Astrocyte of the hippocampus (primary cell): ENCODE measurements at regions not wholly inside any gene's neighbourhood (a gene's known extent, or its start where the extent isn't known, plus 50 kb on each side); places are given as distances from the start of the nearest gene placed in this dataset.

Source experiments
- DNase-seq: peaks from one replicate; pipeline ENCODE4 v3.0.0; 2011; ENCODE audit warnings: low read depth, low spot score

DNA sequence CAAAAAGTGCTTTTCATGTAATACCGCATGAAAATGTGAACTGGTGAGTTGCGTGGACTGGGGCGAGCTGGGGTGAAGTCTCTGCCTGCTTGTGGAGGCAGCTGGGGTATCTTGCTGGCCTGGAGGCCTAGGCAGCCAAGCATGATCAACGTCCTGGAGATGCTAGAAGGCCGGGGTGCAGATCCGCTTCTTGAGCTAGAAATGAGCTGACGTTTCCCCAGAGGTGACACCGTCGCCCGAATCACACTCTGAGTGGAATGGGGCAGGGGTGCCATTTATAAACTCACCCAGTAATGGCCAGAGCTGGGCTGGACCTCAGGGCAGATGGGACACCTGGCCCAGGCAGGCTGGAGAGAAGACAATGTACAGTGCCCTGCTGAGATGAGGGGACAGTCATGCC, 1513.0 kb downstream of the TBC1D22A start:
- DNase-seq, result no peak

DNA sequence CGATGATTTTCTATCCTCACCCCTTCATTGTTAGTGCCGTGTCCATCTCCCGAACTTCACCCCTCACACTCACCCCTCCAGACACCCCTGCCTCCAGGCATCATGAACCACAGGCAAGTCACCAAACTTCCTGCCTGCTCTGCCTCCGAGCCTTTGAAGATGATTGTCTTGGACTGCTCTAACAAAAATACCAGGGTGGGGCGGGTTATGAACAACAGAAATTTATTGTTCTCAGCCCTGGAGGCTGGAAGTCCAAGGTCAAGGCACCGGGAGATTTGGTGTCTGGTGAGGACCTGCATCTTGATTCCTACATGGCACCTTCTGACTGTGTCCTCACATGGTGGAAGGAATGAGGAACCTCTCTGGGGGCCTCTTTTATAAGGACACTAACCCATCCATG, 1508.3 kb downstream of the TBC1D22A start:
- DNase-seq, result no peak

DNA sequence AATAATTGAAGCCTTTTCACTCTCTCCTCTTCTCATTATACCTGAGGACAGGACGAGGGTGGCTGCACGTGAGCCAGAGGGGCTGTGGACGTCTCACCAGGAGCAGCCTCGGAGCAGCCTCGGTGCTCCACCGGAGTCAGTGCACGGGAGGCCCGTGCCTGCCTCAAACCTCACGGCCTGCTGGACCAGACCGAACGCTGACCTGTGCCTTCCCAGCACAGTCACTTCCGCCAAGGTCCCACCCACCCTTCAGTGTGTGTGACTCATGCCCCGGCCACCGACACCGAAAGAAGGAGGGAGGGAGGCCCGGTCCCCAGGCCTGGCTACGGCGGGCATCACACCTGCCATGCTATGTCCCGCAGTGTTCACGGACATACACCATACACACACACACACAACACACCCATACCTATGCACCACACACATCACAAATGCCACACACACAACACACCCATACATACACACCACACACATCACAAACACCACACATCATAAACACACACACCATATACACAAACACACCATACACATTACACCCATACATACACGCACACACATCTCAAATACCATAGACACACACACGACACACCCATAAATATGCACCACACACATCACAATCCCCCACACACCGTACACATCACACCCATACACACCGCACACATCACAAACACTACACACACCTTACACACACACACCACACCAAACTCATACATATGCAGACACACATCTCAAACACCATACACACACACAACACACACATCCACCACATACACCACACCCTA, 1506.5 kb downstream of the TBC1D22A start:
- no peak for DNase-seq

DNA sequence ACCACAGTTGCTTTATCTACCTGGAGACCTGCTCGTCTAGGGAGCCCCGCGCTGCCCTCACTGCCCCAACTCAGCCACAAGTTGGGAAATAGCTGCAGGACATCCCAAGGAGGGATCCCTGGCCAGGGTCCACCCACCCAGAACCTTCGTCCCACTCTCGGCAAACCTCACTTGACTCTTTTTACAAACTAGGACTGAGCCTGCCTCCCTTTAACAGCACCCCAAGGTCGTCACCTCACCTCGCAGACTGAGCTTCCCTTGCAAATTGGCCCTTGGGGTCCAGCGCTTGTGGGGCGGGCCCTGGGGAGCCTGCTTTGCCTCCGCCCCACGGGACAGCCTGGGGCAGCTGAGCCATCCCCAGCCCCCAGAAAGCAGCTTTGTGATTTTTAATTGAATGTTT, 1505.8 kb downstream of the TBC1D22A start:
- no peak for DNase-seq

GRCh38 chr22:48267681-48268080, 1505.2 kb downstream of the TBC1D22A start:
- DNase-seq, result no peak

DNA sequence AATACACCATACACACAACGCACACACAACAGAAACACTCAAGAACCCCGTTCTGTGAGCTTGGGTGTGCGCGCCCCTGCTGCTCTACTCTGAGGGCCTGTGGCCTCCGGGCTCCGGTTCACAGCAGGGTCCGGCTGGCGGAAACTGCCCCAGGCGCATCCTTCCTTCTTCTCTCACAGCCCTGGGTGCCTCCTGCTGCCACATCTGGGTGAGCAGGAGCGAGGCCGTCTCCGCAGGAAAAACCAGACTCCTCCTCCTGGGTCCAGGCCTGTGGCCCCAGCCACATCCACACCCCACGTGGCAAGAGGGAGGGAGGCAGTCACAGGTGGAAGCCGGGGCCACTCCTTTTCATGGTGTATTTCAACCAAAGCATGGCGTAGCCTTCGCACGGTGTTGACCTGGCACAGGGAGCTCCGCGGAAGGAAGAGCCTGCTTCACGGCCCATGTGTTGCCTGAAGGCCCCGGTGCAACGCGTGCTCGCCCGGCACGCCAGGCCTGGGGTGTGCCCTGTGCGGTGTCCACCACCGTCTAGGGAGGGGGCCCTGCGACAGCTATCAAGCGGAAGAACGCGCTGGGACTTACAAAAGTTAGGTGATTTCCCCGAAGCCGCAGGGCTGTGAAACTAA, 1502.7 kb downstream of the TBC1D22A start:
- no peak for DNase-seq

- DNase-seq, result no peak
Observed at GRCh38 chr22:48264586-48264985, 1502.1 kb downstream of the TBC1D22A start.

DNA sequence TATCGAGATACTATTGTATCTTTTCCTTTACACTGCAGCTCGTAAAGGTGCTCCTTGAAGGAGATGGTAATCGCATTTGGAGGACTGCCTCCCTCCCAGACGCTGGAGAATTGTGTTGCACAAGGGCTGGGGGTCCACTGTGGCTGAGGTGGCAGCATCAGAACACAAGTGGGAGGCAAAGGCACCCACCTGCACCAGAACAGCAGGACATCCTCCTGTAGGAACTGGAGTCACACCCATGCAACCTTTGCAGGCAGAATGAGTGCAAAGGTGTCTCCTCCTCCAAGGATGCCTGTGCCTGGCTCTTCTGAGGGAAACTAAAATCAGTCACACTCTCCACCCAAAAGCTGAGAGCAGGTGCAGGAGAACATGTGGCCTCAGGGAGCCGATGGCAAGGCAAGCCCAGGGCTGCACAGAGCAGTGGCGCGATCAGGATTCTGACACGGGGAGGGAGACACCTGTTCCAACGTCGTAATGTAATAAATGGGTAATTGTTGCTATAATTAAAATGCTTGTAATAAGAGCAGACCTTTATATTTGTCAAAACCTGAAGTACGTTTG, 1501.4 kb downstream of the TBC1D22A start:
- no peak for DNase-seq

DNA sequence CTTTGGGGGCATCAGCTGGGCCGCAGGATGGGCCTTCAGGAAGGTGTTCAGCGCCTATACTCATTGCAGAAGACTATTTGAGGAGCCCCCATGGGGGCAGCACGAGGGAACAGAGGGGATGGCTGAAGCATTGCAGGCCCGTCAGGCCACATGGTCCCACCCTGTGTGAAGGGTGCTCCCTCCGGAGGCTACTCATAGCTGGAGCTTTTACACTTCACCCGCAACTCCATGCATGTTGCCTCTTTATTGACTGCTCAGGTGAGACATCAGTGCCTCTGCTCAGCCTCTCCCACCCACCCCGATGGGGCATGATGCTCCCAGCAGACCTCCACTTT, 1500.9 kb downstream of the TBC1D22A start:
- DNase-seq, result no peak

DNA sequence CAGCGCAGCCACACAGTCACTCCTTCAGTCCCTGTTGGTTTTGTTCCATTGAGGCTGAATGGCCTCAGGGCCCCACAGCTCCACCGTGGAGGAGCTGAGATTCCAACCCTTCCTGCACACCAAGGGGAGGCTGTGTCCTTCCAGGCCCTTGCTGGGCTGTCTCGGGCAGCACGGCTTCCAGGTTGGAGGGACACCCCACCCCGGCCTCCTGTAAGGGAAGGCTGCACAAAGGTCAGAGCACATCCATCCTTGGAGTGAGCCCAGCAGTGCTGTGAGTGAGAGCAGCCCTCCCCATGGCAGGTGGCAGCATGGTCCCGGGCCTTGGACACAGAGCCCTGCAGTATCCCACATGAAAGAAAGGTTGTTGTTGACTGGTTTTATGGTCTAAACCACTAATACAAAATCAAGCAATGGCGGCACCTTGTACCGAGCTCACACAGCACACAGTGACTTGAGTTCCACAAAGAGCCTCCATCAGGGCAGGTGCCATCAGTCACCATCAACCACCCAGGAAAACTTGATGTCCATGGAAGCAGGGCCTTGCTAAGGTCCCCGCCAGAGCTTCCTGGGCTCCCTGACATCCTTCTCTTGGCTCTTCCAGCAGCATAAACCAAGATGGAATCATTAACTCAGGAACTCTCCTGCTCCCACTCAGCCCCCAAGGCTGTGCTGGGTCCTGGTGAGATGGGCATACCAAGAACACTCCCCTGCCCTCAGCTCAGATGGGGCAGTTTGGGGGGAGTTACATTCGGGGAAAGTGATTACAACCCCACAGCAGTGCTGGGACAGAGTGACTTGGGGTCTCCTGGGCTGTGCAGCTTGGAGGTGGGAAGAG, 1500.4 kb downstream of the TBC1D22A start:
- no peak for DNase-seq

- no peak for DNase-seq
Observed at GRCh38 chr22:48261706-48262105, 1499.3 kb downstream of the TBC1D22A start.

DNA sequence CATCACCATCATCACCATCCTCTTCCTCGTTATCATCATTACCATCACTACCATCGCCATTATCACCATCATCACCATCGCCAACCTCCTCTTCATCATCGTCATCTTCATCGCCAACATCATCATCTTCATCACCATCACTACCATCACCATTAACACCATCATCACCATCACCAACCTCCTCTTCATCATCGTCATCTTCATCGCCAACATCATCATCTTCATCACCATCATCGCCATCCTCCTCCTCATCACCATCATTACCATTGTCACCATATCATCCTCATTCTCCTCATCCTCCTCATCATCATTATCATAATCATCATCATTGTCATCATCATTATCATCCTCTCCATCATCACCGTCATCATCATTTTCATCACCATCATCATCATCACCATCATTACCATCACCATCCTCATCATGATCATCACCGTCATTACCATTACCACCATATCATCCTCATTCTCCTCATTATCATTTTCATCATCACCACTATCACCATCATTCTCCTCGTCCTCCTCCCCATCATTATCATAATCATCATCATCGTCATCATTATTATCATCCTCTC, 1498.7 kb downstream of the TBC1D22A start:
- no peak for DNase-seq

DNA sequence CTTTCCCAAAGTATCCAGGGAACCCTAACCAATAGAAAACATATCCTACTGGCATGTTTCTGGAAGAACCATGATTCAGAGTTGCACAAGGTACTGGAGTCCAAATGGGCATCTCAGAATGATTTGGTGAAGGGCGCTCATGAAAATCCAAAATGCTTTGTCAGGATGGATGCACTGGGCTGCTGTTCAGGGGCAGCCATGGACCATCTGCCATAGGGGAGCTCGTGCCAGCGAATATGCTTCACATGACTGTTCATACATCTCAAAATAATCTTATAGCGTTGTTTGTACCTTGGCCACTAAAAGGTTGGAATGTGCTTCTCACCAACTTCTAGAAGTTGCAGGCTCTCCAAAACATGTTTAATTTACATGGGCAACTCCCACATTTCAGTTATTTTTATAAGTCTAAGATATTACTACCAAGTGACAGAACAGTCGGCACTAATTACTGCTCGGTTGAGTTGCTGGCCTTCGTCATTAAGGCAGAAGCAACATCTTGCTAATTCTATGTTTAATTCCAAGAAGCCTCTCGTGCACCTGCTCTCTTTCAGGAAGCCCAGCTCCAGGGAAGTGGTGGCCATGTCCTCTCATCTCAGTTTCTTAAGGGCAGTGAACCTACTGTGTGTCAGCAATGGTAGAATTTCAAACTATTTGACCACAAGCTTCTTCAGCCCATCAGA, 1497.7 kb downstream of the TBC1D22A start:
- no peak for DNase-seq

DNA sequence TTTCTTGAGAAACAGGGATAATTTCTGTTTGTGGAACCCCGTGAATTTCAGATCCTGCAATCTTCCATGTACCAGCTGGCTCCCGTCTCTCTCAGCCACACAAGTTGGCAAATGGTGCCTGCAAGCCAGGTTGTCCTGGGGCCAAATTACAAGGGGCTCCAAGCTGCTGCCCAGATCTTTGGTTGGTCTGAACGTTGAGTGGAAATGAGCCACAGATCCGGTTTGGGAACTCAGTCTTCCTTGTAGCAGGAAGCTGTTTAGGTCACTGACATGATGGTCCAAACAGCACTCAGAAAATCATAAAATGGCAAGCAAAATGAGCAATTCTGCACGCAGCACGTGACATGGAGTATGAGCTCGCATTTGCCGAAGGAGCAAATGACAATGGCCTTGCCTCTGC, 1496.4 kb downstream of the TBC1D22A start:
- DNase-seq, result no peak

- DNase-seq, result no peak
Observed at GRCh38 chr22:48258064-48258701, 1495.7 kb downstream of the TBC1D22A start.

GRCh38 chr22:48257685-48258055, 1495.2 kb downstream of the TBC1D22A start:
- no peak for DNase-seq

DNA sequence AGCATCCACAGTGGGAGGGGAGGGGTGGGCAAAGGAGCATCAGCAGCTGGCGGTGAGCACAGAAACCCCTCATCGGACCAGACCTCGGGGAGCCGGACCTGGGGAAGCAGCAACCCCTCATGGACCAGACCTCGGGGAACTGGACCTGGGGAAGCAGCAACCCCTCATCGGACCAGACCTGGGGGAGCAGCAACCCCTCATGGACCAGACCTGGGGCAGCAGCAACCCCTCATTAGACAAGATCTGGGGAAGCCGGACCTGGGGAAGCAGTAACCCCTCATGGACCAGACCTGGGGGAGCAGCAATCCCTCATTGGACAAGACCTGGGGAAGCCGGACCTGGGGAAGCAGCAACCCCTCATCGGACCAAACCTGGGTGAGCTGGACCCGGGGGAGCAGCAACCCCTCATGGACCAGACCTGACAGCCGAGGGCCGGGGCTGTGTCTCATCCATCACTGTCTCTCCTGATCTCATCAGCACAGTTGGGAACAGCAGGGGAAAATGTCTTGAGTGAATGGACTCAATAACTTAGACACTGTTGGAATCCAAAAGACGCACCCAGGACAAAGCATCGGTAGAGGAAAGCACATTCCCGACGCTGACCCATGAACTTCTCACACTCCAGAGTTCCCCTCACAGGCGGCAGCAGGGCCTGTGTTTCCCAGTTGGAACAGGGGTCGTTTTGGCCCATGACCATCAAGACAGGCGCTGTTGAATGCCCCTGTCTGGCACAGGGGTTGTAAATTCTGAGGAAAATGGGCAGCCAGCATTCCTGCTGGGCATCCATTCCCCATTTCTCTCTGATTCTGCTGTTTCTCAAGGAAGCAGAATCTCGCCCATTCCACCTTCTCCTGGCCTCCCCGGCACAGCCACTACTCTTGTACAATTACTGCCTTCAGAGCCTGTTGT, 1494.6 kb downstream of the TBC1D22A start:
- no peak for DNase-seq

DNA sequence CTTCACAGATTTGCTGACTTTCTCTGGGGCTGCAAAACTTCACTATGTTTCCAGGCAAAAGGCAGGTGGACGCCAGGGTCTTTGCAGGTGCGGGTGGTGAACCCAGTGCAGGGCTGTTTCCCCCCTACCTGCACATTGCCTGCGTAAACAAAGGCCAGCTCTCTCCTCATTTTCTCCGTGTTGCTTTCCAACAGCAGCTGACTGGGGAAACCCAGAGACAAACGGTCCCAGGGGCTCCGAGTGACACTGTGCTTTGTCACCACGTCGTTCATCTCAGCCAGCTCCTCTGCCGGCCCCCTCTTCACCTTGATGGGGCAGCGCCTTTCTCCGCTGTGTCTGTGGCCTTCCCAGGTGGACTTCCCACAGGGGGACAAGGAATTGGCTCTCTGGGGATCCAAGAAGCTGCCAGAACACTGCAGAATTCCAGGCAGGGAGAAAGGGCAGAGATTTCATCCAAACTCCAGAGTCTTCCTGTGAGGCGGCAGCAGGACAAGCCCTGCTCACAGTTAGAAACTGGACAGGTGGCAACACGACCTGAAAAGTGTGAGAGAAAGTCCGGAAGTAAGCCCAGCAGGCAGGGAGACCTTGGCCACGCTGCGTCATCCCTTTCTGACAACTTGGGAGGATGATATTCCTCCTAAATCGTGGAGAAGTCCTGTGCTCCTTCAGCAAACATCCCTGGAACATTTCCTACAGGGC, 1493.7 kb downstream of the TBC1D22A start:
- no peak for DNase-seq

GRCh38 chr22:48254311-48254873, 1491.9 kb downstream of the TBC1D22A start:
- no peak for DNase-seq
